ENCODE measurements at regions not wholly inside any gene's neighbourhood (a gene's known extent, or its start where the extent isn't known, plus 50 kb on each side); places are given as distances from the start of the nearest gene placed in this dataset.

DNA sequence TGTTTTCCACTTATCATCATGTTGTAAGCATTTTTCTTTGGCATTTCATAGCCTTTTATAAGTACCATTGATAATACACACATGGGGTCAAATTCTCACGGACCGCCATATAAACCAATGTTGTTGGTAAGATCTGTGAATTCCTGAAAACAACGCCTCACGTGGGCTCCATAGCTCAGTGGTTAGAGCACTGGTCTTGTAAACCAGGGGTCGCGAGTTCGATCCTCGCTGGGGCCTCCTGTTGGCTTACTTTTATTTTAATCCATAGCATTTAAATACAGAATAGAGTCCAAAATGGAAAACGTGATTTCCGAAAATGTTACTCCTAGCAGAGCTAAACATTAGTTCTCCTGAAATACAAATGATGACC is 83.1 kb downstream of the HHIPL2 start:
- TF ChIP-seq, protein P1, sequence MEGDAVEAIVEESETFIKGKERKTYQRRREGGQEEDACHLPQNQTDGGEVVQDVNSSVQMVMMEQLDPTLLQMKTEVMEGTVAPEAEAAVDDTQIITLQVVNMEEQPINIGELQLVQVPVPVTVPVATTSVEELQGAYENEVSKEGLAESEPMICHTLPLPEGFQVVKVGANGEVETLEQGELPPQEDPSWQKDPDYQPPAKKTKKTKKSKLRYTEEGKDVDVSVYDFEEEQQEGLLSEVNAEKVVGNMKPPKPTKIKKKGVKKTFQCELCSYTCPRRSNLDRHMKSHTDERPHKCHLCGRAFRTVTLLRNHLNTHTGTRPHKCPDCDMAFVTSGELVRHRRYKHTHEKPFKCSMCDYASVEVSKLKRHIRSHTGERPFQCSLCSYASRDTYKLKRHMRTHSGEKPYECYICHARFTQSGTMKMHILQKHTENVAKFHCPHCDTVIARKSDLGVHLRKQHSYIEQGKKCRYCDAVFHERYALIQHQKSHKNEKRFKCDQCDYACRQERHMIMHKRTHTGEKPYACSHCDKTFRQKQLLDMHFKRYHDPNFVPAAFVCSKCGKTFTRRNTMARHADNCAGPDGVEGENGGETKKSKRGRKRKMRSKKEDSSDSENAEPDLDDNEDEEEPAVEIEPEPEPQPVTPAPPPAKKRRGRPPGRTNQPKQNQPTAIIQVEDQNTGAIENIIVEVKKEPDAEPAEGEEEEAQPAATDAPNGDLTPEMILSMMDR (IDR thresholded peaks at IDR 0.05 in 2 of 3, conservative IDR thresholded peaks at IDR 0.05 in 1 of 3; ENCODE audit: borderline replicate concordance in 1 of 3, insufficient read depth in 1 of 3, low read depth in 2 of 3, low read length in 2 of 3) = no peak
- TF ChIP-seq CEBPB (IDR thresholded peaks at IDR 0.05; ENCODE audit: low read depth) (peak; percentile 29; the same call in 1 of the 2 replicates), SIN3A (IDR thresholded peaks at IDR 0.05; ENCODE audit: low read depth) (no peak)
- TF ChIP-seq, protein P2, sequence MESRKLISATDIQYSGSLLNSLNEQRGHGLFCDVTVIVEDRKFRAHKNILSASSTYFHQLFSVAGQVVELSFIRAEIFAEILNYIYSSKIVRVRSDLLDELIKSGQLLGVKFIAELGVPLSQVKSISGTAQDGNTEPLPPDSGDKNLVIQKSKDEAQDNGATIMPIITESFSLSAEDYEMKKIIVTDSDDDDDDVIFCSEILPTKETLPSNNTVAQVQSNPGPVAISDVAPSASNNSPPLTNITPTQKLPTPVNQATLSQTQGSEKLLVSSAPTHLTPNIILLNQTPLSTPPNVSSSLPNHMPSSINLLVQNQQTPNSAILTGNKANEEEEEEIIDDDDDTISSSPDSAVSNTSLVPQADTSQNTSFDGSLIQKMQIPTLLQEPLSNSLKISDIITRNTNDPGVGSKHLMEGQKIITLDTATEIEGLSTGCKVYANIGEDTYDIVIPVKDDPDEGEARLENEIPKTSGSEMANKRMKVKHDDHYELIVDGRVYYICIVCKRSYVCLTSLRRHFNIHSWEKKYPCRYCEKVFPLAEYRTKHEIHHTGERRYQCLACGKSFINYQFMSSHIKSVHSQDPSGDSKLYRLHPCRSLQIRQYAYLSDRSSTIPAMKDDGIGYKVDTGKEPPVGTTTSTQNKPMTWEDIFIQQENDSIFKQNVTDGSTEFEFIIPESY (IDR thresholded peaks at IDR 0.05; ENCODE audit: extremely low read depth, insufficient replicate concordance, low read length) = peak; percentile 49

Measured in HCT116 (cell line).